PFSK-1 (cell line): ENCODE measurements at regions not wholly inside any gene's neighbourhood (a gene's known extent, or its start where the extent isn't known, plus 50 kb on each side); places are given as distances from the start of the nearest gene placed in this dataset.
A peak's percentile ranks its signal among the peaks of the same experiment; 100 is the strongest.

ENCODE experiments used
- POLR2AphosphoS5 ChIP-seq: IDR thresholded peaks from 2 replicates; pipeline ENCODE4 v1.6.1; 2012; ENCODE audit warnings: low read depth, mild to moderate bottlenecking, control low read depth, low read length, moderate library complexity
- REST ChIP-seq, 2 experiments: IDR thresholded peaks; 2 replicates each; pipeline versions ENCODE4 v1.6.1 to v1.8.0; 2011 to 2012; ENCODE audit warnings: low read depth in 2 of 2, low read length in 2 of 2, control low read depth in 1 of 2, inconsistent platforms in 1 of 2, mild to moderate bottlenecking in 1 of 2, moderate library complexity in 1 of 2; ENCODE audit not compliant: insufficient read depth in 1 of 2
- SIN3A ChIP-seq: IDR thresholded peaks from 2 replicates; pipeline ENCODE4 v1.6.1; 2012; ENCODE audit warnings: mild to moderate bottlenecking, low read length, moderate library complexity, borderline replicate concordance; ENCODE audit not compliant: insufficient read depth
- TAF1 ChIP-seq: IDR thresholded peaks from 2 replicates; pipeline ENCODE4 v1.6.1; 2012; ENCODE audit warnings: low read length, control low read depth, borderline replicate concordance; ENCODE audit not compliant: insufficient read depth

GRCh38 chr2:38508311-38509039, 94.3 kb downstream of the HNRNPLL start:
- TF ChIP-seq REST (IDR thresholded peaks at IDR 0.05; ENCODE audit: insufficient read depth in 1 of 2, low read depth in 2 of 2, low read length in 2 of 2) (no peak), POLR2AphosphoS5 (no peak), SIN3A (0 out of 2 replicates have a peak, but pooled peaks have one; percentile 62), TAF1 (no peak)
